ENCODE measurements at regions not wholly inside any gene's neighbourhood (a gene's known extent, or its start where the extent isn't known, plus 50 kb on each side); places are given as distances from the start of the nearest gene placed in this dataset.

GRCh38 chr7:42491106-42491505 is 254.1 kb upstream of the GLI3 start:
- Histone ChIP-seq H3K27me3 (ENCODE audit: insufficient read depth, low read length) (peaks cover 15% of the 10 kb centered on the region), H4K20me1 (ENCODE audit: insufficient read depth, low read length) (no peaks in the 10 kb centered on the region), H3K27ac (ENCODE audit: low read depth, low read length) (no peak overlapping the region), H3K4me1 (ENCODE audit: insufficient read depth, low read length) (peaks cover 11% of the 10 kb centered on the region), H3K9ac (ENCODE audit: low read length) (no peak overlapping the region), H2AFZ (ENCODE audit: low read depth, low read length) (no peak overlapping the region), H3K4me2 (ENCODE audit: low read length) (no peak overlapping the region), H3K79me2 (ENCODE audit: insufficient read depth, low read length) (no peaks in the 10 kb centered on the region), H3K4me3 (ENCODE audit: insufficient read depth, low read depth, low read length) (no peak overlapping the region), H3K9me3 (ENCODE audit: insufficient read depth, low read depth, low read length) (no peaks in the 10 kb centered on the region), H3K36me3 (ENCODE audit: insufficient read depth, low read length) (no peaks in the 10 kb centered on the region)
- Mint-ChIP-seq H3K27me3 (ENCODE audit: low read depth, unreplicated experiment) (peaks cover 5% of the 10 kb centered on the region), H3K4me3 (ENCODE audit: unreplicated experiment) (no peak overlapping the region), H3K27ac (ENCODE audit: unreplicated experiment) (no peak overlapping the region), H3K36me3 (ENCODE audit: low read depth, unreplicated experiment) (no peaks in the 10 kb centered on the region), H3K9me3 (ENCODE audit: unreplicated experiment) (no peaks in the 10 kb centered on the region), H3K4me1 (ENCODE audit: low read depth, unreplicated experiment) (peaks cover 23% of the 10 kb centered on the region)
- DNase-seq (ENCODE audit: low read depth): no peak
- TF ChIP-seq CTCF (IDR thresholded peaks at IDR 0.05; ENCODE audit: insufficient read depth, low read depth, low read length) (no peak), EZH2 (IDR thresholded peaks at IDR 0.05; ENCODE audit: insufficient read depth, low read length) (no peak)
- no peak for FAIRE-seq

- no peaks in the 10 kb centered on the region for H3K36me3 Mint-ChIP-seq (ENCODE audit: low read depth, unreplicated experiment)
- H2AFZ ChIP-seq (ENCODE audit: low read depth, low read length): no peak overlapping the region
- no peaks in the 10 kb centered on the region for H3K9me3 Mint-ChIP-seq (ENCODE audit: unreplicated experiment)
- DNase-seq (ENCODE audit: low read depth): no peak
- no peak overlapping the region for H3K27ac ChIP-seq (ENCODE audit: low read depth, low read length)
- H3K79me2 ChIP-seq (ENCODE audit: insufficient read depth, low read length): no peaks in the 10 kb centered on the region
- TF ChIP-seq CTCF (IDR thresholded peaks at IDR 0.05; ENCODE audit: insufficient read depth, low read depth, low read length) (no peak), EZH2 (IDR thresholded peaks at IDR 0.05; ENCODE audit: insufficient read depth, low read length) (no peak)
- H3K4me1 Mint-ChIP-seq (ENCODE audit: low read depth, unreplicated experiment): peaks cover 8% of the 10 kb centered on the region
- H3K27me3 ChIP-seq (ENCODE audit: insufficient read depth, low read length): peaks cover 18% of the 10 kb centered on the region
- peaks cover 5% of the 10 kb centered on the region for H3K27me3 Mint-ChIP-seq (ENCODE audit: low read depth, unreplicated experiment)
- FAIRE-seq: no peak
- no peak overlapping the region for H3K9ac ChIP-seq (ENCODE audit: low read length)
- H3K36me3 ChIP-seq (ENCODE audit: insufficient read depth, low read length): no peaks in the 10 kb centered on the region
- H4K20me1 ChIP-seq (ENCODE audit: insufficient read depth, low read length): no peaks in the 10 kb centered on the region
- H3K4me2 ChIP-seq (ENCODE audit: low read length): no peak overlapping the region
- H3K4me3 Mint-ChIP-seq (ENCODE audit: unreplicated experiment): no peak overlapping the region
- H3K4me1 ChIP-seq (ENCODE audit: insufficient read depth, low read length): peaks cover 8% of the 10 kb centered on the region
- no peaks in the 10 kb centered on the region for H3K9me3 ChIP-seq (ENCODE audit: insufficient read depth, low read depth, low read length)
- H3K27ac Mint-ChIP-seq (ENCODE audit: unreplicated experiment): no peak overlapping the region
- no peak overlapping the region for H3K4me3 ChIP-seq (ENCODE audit: insufficient read depth, low read depth, low read length)
Measured at GRCh38 chr7:42489299-42489698, 252.3 kb upstream of the GLI3 start.

GRCh38 chr7:42485301-42485766 is 248.3 kb upstream of the GLI3 start:
- TF ChIP-seq CTCF (IDR thresholded peaks at IDR 0.05; ENCODE audit: insufficient read depth, low read depth, low read length): no peak
- no peak for TF ChIP-seq EZH2 (IDR thresholded peaks at IDR 0.05; ENCODE audit: insufficient read depth, low read length)
- no peaks in the 10 kb centered on the region for H3K36me3 Mint-ChIP-seq (ENCODE audit: low read depth, unreplicated experiment)
- no peak overlapping the region for H3K4me3 Mint-ChIP-seq (ENCODE audit: unreplicated experiment)
- no peaks in the 10 kb centered on the region for H3K9me3 ChIP-seq (ENCODE audit: insufficient read depth, low read depth, low read length)
- H3K9ac ChIP-seq (ENCODE audit: low read length): no peak overlapping the region
- no peaks in the 10 kb centered on the region for H3K4me1 ChIP-seq (ENCODE audit: insufficient read depth, low read length)
- DNase-seq (ENCODE audit: low read depth): no peak
- no peak overlapping the region for H3K27ac Mint-ChIP-seq (ENCODE audit: unreplicated experiment)
- no peaks in the 10 kb centered on the region for H3K36me3 ChIP-seq (ENCODE audit: insufficient read depth, low read length)
- no peaks in the 10 kb centered on the region for H3K9me3 Mint-ChIP-seq (ENCODE audit: unreplicated experiment)
- H4K20me1 ChIP-seq (ENCODE audit: insufficient read depth, low read length): no peaks in the 10 kb centered on the region
- peaks cover 2% of the 10 kb centered on the region for H3K27me3 Mint-ChIP-seq (ENCODE audit: low read depth, unreplicated experiment)
- peaks cover 7% of the 10 kb centered on the region for H3K27me3 ChIP-seq (ENCODE audit: insufficient read depth, low read length)
- no peak overlapping the region for H2AFZ ChIP-seq (ENCODE audit: low read depth, low read length)
- H3K4me3 ChIP-seq (ENCODE audit: insufficient read depth, low read depth, low read length): no peak overlapping the region
- H3K4me2 ChIP-seq (ENCODE audit: low read length): no peak overlapping the region
- H3K27ac ChIP-seq (ENCODE audit: low read depth, low read length): no peak overlapping the region
- no peaks in the 10 kb centered on the region for H3K79me2 ChIP-seq (ENCODE audit: insufficient read depth, low read length)
- H3K4me1 Mint-ChIP-seq (ENCODE audit: low read depth, unreplicated experiment): peaks cover 4% of the 10 kb centered on the region
- no peak for FAIRE-seq

Data from astrocyte (in vitro differentiated cells and primary cell).